ENCODE measurements at regions not wholly inside any gene's neighbourhood (a gene's known extent, or its start where the extent isn't known, plus 50 kb on each side); places are given as distances from the start of the nearest gene placed in this dataset.

DNA sequence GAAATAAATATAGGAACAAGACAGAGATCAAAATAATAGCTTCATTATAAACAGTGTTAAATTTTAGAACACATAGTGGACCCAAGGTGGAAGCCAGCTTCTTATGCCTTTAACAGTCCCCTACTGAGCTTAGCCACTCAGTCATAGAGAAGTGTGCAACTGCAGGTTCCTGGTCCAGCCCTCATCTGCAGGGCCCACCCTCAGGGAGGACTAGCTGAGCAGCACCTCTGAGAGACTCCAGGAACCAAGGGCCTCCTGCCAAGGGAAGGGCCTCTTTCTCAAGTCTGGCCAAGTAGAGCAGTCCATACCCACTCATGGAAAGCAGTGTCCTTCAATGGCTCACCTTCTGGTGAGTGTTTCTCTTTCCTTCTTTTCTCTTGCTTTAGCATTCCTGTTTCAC is 173.7 kb upstream of the PRPS1L1 start:
- TF ChIP-seq ZNF175 (tag by site-specific recombination; IDR thresholded peaks at IDR 0.05) (no peak), SALL2 (tag by site-specific recombination; IDR thresholded peaks at IDR 0.05; ENCODE audit: borderline replicate concordance) (no peak), ZNF341 (tag by site-specific recombination; IDR thresholded peaks at IDR 0.05; ENCODE audit: low read depth) (no peak), ZNF274 (IDR thresholded peaks at IDR 0.05; ENCODE audit: low read length) (no peak), ZNF274 (tag by site-specific recombination; IDR thresholded peaks at IDR 0.05; ENCODE audit: borderline replicate concordance) (no peak), ZNF558 (tag by site-specific recombination; IDR thresholded peaks at IDR 0.05) (no peak), ZBTB8A (tag by site-specific recombination; IDR thresholded peaks at IDR 0.05) (no peak), ZBTB21 (tag by site-specific recombination; IDR thresholded peaks at IDR 0.05) (no peak)
- TF ChIP-seq, protein P1, sequence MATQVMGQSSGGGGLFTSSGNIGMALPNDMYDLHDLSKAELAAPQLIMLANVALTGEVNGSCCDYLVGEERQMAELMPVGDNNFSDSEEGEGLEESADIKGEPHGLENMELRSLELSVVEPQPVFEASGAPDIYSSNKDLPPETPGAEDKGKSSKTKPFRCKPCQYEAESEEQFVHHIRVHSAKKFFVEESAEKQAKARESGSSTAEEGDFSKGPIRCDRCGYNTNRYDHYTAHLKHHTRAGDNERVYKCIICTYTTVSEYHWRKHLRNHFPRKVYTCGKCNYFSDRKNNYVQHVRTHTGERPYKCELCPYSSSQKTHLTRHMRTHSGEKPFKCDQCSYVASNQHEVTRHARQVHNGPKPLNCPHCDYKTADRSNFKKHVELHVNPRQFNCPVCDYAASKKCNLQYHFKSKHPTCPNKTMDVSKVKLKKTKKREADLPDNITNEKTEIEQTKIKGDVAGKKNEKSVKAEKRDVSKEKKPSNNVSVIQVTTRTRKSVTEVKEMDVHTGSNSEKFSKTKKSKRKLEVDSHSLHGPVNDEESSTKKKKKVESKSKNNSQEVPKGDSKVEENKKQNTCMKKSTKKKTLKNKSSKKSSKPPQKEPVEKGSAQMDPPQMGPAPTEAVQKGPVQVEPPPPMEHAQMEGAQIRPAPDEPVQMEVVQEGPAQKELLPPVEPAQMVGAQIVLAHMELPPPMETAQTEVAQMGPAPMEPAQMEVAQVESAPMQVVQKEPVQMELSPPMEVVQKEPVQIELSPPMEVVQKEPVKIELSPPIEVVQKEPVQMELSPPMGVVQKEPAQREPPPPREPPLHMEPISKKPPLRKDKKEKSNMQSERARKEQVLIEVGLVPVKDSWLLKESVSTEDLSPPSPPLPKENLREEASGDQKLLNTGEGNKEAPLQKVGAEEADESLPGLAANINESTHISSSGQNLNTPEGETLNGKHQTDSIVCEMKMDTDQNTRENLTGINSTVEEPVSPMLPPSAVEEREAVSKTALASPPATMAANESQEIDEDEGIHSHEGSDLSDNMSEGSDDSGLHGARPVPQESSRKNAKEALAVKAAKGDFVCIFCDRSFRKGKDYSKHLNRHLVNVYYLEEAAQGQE (tag by site-specific recombination; IDR thresholded peaks at IDR 0.05) = no peak
- TF ChIP-seq, protein P2, sequence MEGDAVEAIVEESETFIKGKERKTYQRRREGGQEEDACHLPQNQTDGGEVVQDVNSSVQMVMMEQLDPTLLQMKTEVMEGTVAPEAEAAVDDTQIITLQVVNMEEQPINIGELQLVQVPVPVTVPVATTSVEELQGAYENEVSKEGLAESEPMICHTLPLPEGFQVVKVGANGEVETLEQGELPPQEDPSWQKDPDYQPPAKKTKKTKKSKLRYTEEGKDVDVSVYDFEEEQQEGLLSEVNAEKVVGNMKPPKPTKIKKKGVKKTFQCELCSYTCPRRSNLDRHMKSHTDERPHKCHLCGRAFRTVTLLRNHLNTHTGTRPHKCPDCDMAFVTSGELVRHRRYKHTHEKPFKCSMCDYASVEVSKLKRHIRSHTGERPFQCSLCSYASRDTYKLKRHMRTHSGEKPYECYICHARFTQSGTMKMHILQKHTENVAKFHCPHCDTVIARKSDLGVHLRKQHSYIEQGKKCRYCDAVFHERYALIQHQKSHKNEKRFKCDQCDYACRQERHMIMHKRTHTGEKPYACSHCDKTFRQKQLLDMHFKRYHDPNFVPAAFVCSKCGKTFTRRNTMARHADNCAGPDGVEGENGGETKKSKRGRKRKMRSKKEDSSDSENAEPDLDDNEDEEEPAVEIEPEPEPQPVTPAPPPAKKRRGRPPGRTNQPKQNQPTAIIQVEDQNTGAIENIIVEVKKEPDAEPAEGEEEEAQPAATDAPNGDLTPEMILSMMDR (tag by site-specific recombination; IDR thresholded peaks at IDR 0.05) = no peak
- TF ChIP-seq, protein P3, sequence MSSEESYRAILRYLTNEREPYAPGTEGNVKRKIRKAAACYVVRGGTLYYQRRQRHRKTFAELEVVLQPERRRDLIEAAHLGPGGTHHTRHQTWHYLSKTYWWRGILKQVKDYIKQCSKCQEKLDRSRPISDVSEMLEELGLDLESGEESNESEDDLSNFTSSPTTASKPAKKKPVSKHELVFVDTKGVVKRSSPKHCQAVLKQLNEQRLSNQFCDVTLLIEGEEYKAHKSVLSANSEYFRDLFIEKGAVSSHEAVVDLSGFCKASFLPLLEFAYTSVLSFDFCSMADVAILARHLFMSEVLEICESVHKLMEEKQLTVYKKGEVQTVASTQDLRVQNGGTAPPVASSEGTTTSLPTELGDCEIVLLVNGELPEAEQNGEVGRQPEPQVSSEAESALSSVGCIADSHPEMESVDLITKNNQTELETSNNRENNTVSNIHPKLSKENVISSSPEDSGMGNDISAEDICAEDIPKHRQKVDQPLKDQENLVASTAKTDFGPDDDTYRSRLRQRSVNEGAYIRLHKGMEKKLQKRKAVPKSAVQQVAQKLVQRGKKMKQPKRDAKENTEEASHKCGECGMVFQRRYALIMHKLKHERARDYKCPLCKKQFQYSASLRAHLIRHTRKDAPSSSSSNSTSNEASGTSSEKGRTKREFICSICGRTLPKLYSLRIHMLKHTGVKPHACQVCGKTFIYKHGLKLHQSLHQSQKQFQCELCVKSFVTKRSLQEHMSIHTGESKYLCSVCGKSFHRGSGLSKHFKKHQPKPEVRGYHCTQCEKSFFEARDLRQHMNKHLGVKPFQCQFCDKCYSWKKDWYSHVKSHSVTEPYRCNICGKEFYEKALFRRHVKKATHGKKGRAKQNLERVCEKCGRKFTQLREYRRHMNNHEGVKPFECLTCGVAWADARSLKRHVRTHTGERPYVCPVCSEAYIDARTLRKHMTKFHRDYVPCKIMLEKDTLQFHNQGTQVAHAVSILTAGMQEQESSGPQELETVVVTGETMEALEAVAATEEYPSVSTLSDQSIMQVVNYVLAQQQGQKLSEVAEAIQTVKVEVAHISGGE (tag by site-specific recombination; conservative IDR thresholded peaks at IDR 0.05; ENCODE audit: low read depth) = no peak
- TF ChIP-seq, protein P4, sequence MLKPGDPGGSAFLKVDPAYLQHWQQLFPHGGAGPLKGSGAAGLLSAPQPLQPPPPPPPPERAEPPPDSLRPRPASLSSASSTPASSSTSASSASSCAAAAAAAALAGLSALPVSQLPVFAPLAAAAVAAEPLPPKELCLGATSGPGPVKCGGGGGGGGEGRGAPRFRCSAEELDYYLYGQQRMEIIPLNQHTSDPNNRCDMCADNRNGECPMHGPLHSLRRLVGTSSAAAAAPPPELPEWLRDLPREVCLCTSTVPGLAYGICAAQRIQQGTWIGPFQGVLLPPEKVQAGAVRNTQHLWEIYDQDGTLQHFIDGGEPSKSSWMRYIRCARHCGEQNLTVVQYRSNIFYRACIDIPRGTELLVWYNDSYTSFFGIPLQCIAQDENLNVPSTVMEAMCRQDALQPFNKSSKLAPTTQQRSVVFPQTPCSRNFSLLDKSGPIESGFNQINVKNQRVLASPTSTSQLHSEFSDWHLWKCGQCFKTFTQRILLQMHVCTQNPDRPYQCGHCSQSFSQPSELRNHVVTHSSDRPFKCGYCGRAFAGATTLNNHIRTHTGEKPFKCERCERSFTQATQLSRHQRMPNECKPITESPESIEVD (tag by site-specific recombination; IDR thresholded peaks at IDR 0.05) = no peak
- TF ChIP-seq, protein P5, sequence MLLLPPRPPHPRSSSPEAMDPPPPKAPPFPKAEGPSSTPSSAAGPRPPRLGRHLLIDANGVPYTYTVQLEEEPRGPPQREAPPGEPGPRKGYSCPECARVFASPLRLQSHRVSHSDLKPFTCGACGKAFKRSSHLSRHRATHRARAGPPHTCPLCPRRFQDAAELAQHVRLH (tag by site-specific recombination; IDR thresholded peaks at IDR 0.05) = no peak
- TF ChIP-seq, protein P6, sequence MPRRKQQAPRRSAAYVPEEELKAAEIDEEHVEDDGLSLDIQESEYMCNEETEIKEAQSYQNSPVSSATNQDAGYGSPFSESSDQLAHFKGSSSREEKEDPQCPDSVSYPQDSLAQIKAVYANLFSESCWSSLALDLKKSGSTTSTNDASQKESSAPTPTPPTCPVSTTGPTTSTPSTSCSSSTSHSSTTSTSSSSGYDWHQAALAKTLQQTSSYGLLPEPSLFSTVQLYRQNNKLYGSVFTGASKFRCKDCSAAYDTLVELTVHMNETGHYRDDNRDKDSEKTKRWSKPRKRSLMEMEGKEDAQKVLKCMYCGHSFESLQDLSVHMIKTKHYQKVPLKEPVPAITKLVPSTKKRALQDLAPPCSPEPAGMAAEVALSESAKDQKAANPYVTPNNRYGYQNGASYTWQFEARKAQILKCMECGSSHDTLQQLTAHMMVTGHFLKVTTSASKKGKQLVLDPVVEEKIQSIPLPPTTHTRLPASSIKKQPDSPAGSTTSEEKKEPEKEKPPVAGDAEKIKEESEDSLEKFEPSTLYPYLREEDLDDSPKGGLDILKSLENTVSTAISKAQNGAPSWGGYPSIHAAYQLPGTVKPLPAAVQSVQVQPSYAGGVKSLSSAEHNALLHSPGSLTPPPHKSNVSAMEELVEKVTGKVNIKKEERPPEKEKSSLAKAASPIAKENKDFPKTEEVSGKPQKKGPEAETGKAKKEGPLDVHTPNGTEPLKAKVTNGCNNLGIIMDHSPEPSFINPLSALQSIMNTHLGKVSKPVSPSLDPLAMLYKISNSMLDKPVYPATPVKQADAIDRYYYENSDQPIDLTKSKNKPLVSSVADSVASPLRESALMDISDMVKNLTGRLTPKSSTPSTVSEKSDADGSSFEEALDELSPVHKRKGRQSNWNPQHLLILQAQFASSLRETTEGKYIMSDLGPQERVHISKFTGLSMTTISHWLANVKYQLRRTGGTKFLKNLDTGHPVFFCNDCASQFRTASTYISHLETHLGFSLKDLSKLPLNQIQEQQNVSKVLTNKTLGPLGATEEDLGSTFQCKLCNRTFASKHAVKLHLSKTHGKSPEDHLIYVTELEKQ (tag by site-specific recombination; IDR thresholded peaks at IDR 0.05; ENCODE audit: borderline replicate concordance) = no peak
